HepG2 (cell line): ENCODE measurements at regions not wholly inside any gene's neighbourhood (a gene's known extent, or its start where the extent isn't known, plus 50 kb on each side); places are given as distances from the start of the nearest gene placed in this dataset.

ENCODE experiments used
- ATAC-seq: fragments of 200-7000 bp; cut with Tn5 transposase; 3 replicates; pipeline ENCODE4 v1.9.1; 2020; ENCODE audit warnings: mild to moderate bottlenecking, moderate library complexity
- BruUV-seq: library from RNA; stranded (reverse); fragments of 400-500 nt; replicated peaks from 2 replicates; lab custom pipeline; 2021; lab: Mats Ljungman, UMichigan
- CTCF ChIA-PET: fragments of 300-600 bp; formaldehyde crosslinking; extraction: SDS; loops from one replicate; lab custom pipeline; 2021; ENCODE audit warnings: low total read pairs, inconsistent platforms, low intra/inter-chr PET ratio; lab: Yijun Ruan, JAX
- POLR2A ChIA-PET: fragments of 350-600 bp; sonication (Branson Sonifier 250); formaldehyde crosslinking; loops from one replicate; lab custom pipeline; 2020; ENCODE audit warnings: antibody characterized with exemption, inconsistent platforms; lab: Yijun Ruan, JAX
- DNase-seq: peaks from one replicate; pipeline ENCODE4 v3.0.0-alpha.2; 2015; ENCODE audit warnings: low spot score
- FAIRE-seq: peaks from 3 replicates; lab custom pipeline; 2011; peaks lifted over from hg19 to GRCh38; lab: Jason Lieb, UNC
- H2AFZ ChIP-seq: one replicate; pipeline ENCODE4 v1.6.1; 2011; ENCODE audit warnings: low read length, inconsistent platforms
- H3K27ac ChIP-seq: fragments of 300-600 bp; 3 replicates; pipeline ENCODE4 v1.8.0; 2011; ENCODE audit warnings: mixed run types, mild to moderate bottlenecking, mixed read lengths, low read length, inconsistent platforms; ENCODE audit not compliant: insufficient read depth; ENCODE audit errors: extremely low read length
- H3K27me3 ChIP-seq, 2 experiments: fragments of 200-600 bp in 1 of 2; 2 replicates in 1 of 2; 3 replicates in 1 of 2; pipeline versions ENCODE4 v1.6.0 to v1.8.0; 2011; ENCODE audit warnings: low read length in 2 of 2, mild to moderate bottlenecking in 2 of 2, moderate library complexity in 2 of 2, inconsistent platforms in 1 of 2; ENCODE audit not compliant: insufficient read depth in 2 of 2, control insufficient read depth in 1 of 2
- H3K36me3 ChIP-seq, 2 experiments: fragments of 200-600 bp in 1 of 2; replicated peaks in 1 of 2; 2 replicates in 1 of 2; 3 replicates in 1 of 2; pipeline versions ENCODE4 v1.5.1 to v1.8.0; 2011; ENCODE audit warnings: low read length in 2 of 2, inconsistent platforms in 1 of 2; ENCODE audit not compliant: insufficient read depth in 2 of 2, control insufficient read depth in 1 of 2
- H3K4me1 ChIP-seq: 2 replicates; pipeline ENCODE4 v1.5.1; 2012; ENCODE audit warnings: low read length, inconsistent platforms; ENCODE audit not compliant: insufficient read depth
- H3K4me2 ChIP-seq: 2 replicates; pipeline ENCODE4 v1.6.0; 2011; ENCODE audit warnings: low read depth, low read length, inconsistent platforms
- H3K4me3 ChIP-seq, 3 experiments: fragments of 200-600 bp in 1 of 3; sonication (generic), shearing (Covaris generic) in 1 of 3; replicated peaks in 1 of 3; 2 replicates each; pipeline ENCODE4 v1.5.1; 2011 to 2016; ENCODE audit warnings: low read length in 3 of 3, inconsistent platforms in 2 of 3, low read depth in 2 of 3, mild to moderate bottlenecking in 2 of 3, control low read depth in 1 of 3, mixed read lengths in 1 of 3; ENCODE audit not compliant: insufficient read depth in 1 of 3
- H3K79me2 ChIP-seq: one replicate; pipeline ENCODE4 v1.6.1; 2011; ENCODE audit warnings: low read length, inconsistent platforms; ENCODE audit not compliant: insufficient read depth
- H3K9ac ChIP-seq: 2 replicates; pipeline ENCODE4 v1.6.0; 2011; ENCODE audit warnings: mild to moderate bottlenecking, low read depth, low read length, inconsistent platforms; ENCODE audit not compliant: insufficient read depth
- H3K9me3 ChIP-seq: 2 replicates; pipeline ENCODE4 v1.5.1; 2012; ENCODE audit warnings: mild to moderate bottlenecking, low read length
- H4K20me1 ChIP-seq: 2 replicates; pipeline ENCODE4 v1.6.0; 2011; ENCODE audit warnings: inconsistent platforms, mild to moderate bottlenecking, low read length, moderate library complexity; ENCODE audit not compliant: insufficient read depth
- AHR ChIP-seq: IDR thresholded peaks from 2 replicates; pipeline ENCODE4 v1.6.1; 2018; ENCODE audit warnings: missing genetic modification reagents, missing compliant biosample characterization
- EHMT2 ChIP-seq: fragments of 200-600 bp; sonication (generic); IDR thresholded peaks from 2 replicates; pipeline ENCODE4 v1.7.0; 2017; ENCODE audit warnings: antibody characterized with exemption, low read depth, low read length, borderline replicate concordance
- GABPA ChIP-seq, 2 experiments: IDR thresholded peaks; 2 replicates each; pipeline ENCODE4 v1.6.1; 2011 to 2016; ENCODE audit warnings: low read depth in 2 of 2, low read length in 1 of 2, missing biosample characterization in 1 of 2, missing genetic modification characterization in 1 of 2
- KLF6 ChIP-seq: IDR thresholded peaks from 2 replicates; pipeline ENCODE4 v1.8.0; 2016; ENCODE audit warnings: missing biosample characterization, missing genetic modification reagents
- KLF9 ChIP-seq: IDR thresholded peaks from 2 replicates; pipeline ENCODE4 v1.6.1; 2016; ENCODE audit warnings: low read depth
- NONO ChIP-seq, 2 experiments: fragments of 450-650 bp in 1 of 2; sonication (generic) in 1 of 2; formaldehyde crosslinking in 1 of 2; IDR thresholded peaks in 1 of 2; conservative IDR thresholded peaks in 1 of 2; 2 replicates each; pipeline versions ENCODE4 v1.6.1 to v1.8.0; 2017 to 2022; ENCODE audit warnings: mild to moderate bottlenecking in 1 of 2, missing genetic modification reagents in 1 of 2, moderate library complexity in 1 of 2
- RAD51 ChIP-seq: fragments of 450-650 bp; IDR thresholded peaks from 2 replicates; pipeline ENCODE4 v1.6.1; 2016; ENCODE audit warnings: borderline replicate concordance
- RELA ChIP-seq: sonication (generic); formaldehyde crosslinking; IDR thresholded peaks from 2 replicates; pipeline ENCODE4 v1.4.0; 2020; ENCODE audit warnings: missing genetic modification reagents
- SSRP1 ChIP-seq: IDR thresholded peaks from 2 replicates; pipeline ENCODE4 v1.6.1; 2016; ENCODE audit warnings: control low read depth
- ZNF235 ChIP-seq: sonication (generic); formaldehyde crosslinking; IDR thresholded peaks from 2 replicates; pipeline ENCODE4 v1.8.1; 2023; ENCODE audit warnings: mild to moderate bottlenecking, missing genetic modification reagents, borderline replicate concordance
- ZNF570 ChIP-seq: sonication (generic); formaldehyde crosslinking; IDR thresholded peaks from 2 replicates; pipeline ENCODE4 v1.4.0; 2020; ENCODE audit warnings: mild to moderate bottlenecking, missing genetic modification reagents, borderline replicate concordance
- ZNF737 ChIP-seq: sonication (generic); formaldehyde crosslinking; IDR thresholded peaks from 2 replicates; pipeline ENCODE4 v1.5.0; 2020; ENCODE audit warnings: missing genetic modification reagents, mild to moderate bottlenecking, borderline replicate concordance
- ZNF792 ChIP-seq: IDR thresholded peaks from 2 replicates; pipeline ENCODE4 v1.6.1; 2016
- WGBS: methylation state at CpG from one replicate; pipeline ENCODE4 v1.1.6; 2017; ENCODE audit warnings: low lambda C conversion rate; 5-methylcytosine and 5-hydroxymethylcytosine counted together
- in situ Hi-C: cut with HindIII; loops from 2 replicates; pipeline ENCODE4 v1.10.0; 2017; ENCODE audit warnings: low pct_unique_long_range_greater_than_20kb; ENCODE audit not compliant: extremely low pct_ligation_motif_present
- intact Hi-C: fragments of 100-400 bp; cut with micrococcal nuclease; formaldehyde crosslinking; loops from one replicate; pipeline ENCODE4 v1.10.0; 2022; ENCODE audit not compliant: unreplicated experiment
- TF ChIP-seq, protein P1 (sequence below): sonication (generic); formaldehyde crosslinking; IDR thresholded peaks from 2 replicates; pipeline ENCODE4 v1.8.0; 2022; ENCODE audit warnings: missing genetic modification reagents, low read depth, mild to moderate bottlenecking, borderline replicate concordance
- TF ChIP-seq, protein P2 (sequence below): sonication (generic); formaldehyde crosslinking; IDR thresholded peaks from 2 replicates; pipeline ENCODE4 v1.8.0; 2022; ENCODE audit warnings: mild to moderate bottlenecking, missing genetic modification reagents, moderate library complexity
- TF ChIP-seq, protein P3 (sequence below): sonication (generic); formaldehyde crosslinking; IDR thresholded peaks from 2 replicates; pipeline ENCODE4 v1.4.0; 2020; ENCODE audit warnings: mild to moderate bottlenecking, missing genetic modification reagents
- TF ChIP-seq, protein P4 (sequence below): sonication (generic); formaldehyde crosslinking; IDR thresholded peaks from 2 replicates; pipeline ENCODE4 v1.5.0; 2020; ENCODE audit warnings: missing genetic modification reagents, mild to moderate bottlenecking, borderline replicate concordance

DNA sequence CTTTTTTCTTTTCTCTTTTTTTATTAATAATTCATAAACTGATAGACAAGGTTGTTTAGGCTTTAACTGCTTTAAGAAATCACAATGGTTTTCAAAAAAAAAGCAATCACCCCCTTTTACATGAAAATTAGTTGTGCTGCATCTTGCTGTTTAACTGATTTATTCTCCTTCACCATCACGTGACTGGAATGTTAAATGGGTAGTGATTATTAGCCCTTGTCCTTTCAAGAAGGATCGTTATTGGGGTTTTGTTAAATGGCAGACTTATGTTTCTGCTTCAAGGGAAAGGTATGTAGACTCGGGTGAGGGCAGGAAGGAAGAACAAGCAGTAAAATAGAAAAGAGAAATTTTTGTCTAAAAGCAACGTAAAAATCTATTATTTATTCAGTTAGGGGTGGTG is 175.6 kb upstream of the TLE4 start:
- TF ChIP-seq, protein P1, sequence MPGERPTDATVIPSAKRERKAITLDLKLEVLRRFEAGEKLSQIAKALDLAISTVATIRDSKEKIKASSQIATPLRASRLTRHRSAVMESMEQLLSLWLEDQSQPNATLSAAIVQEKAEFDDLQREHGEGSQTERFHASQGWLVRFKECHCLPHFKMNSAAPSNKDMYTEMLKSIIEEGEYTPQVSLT (CRISPR knock-in tag), result no peak
- peak; percentile 56; the same call in 1 of the 2 replicates for TF ChIP-seq RAD51
- TF ChIP-seq, all 625 proteins: peak for 1
- Histone ChIP-seq H2AFZ (no peak overlapping the region), H3K4me3 (no peak overlapping the region), H4K20me1 (no peaks in the 10 kb centered on the region), H3K4me1 (no peaks in the 10 kb centered on the region), H3K4me2 (no peak overlapping the region), H3K27ac (no peak overlapping the region), H3K9ac (no peak overlapping the region), H3K79me2 (no peaks in the 10 kb centered on the region), H3K9me3 (no peaks in the 10 kb centered on the region), H3K36me3 (no peaks in the 10 kb centered on the region), H3K27me3 (no peaks in the 10 kb centered on the region)
- intact Hi-C loops (no loop called here), in situ Hi-C loops (no loop called here)
- DNase-seq, result no peak
- under 1% methylated on average over 4 of the region's 4 CpGs for WGBS
- ATAC-seq, result no peak
- ChIA-PET CTCF (no interaction called here), POLR2A (no interaction called here)
- no TSS peak for BruUV-seq
- no peak for FAIRE-seq

DNA sequence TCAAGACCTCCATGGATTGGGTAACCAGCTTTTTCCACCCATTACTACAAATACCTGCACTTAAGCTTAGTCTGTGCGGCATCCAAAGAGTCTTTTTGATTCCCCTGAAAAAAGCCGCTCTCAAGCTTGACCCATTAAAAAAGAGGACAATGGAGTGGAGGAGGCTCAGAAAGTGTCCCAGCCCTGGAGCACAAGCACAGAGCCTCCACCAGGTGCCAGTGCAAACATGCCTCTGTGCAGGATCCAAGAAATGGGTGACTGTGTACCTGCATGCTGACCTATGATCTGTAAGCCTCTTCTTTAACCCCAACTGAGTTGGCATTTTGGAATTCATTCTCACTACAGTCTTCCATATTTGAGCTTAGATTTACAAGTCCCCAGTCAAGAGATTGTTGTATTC is 168.3 kb upstream of the TLE4 start:
- DNase-seq, result no peak
- H3K9me3 ChIP-seq, result no peaks in the 10 kb centered on the region; the same call in 1 of the 2 replicates
- WGBS, result 18% methylated on average over 2 of the region's 2 CpGs
- no peak overlapping the region for H3K4me2 ChIP-seq
- H3K4me1 ChIP-seq, result no peaks in the 10 kb centered on the region
- no peak overlapping the region for H2AFZ ChIP-seq
- no peak overlapping the region for H3K27ac ChIP-seq
- intact Hi-C loops, result no loop called here
- BruUV-seq, result no TSS peak
- no peaks in the 10 kb centered on the region for H3K36me3 ChIP-seq
- no peak for ATAC-seq
- no peaks in the 10 kb centered on the region for H4K20me1 ChIP-seq
- ChIA-PET CTCF (no interaction called here), POLR2A (no interaction called here)
- no peak for FAIRE-seq
- no peak overlapping the region for H3K4me3 ChIP-seq
- H3K9ac ChIP-seq, result no peak overlapping the region
- in situ Hi-C loops, result no loop called here
- H3K79me2 ChIP-seq, result no peaks in the 10 kb centered on the region
- no peaks in the 10 kb centered on the region for H3K27me3 ChIP-seq
- TF ChIP-seq SSRP1 (CRISPR knock-in tag) (no peak), ZNF235 (no peak), ZNF737 (CRISPR knock-in tag) (no peak), AHR (CRISPR knock-in tag) (no peak), ZNF792 (CRISPR knock-in tag) (no peak), EHMT2 (no peak), NONO (IDR thresholded peaks at IDR 0.05) (no peak), NONO (CRISPR knock-in tag; conservative IDR thresholded peaks at IDR 0.05) (no peak), GABPA (IDR thresholded peaks at IDR 0.05; ENCODE audit: low read depth, low read length) (no peak), GABPA (CRISPR knock-in tag; IDR thresholded peaks at IDR 0.05; ENCODE audit: low read depth) (no peak), RELA (CRISPR knock-in tag) (no peak), KLF9 (no peak), KLF6 (CRISPR knock-in tag) (no peak), ZNF570 (CRISPR knock-in tag) (no peak)
- TF ChIP-seq, protein P2, sequence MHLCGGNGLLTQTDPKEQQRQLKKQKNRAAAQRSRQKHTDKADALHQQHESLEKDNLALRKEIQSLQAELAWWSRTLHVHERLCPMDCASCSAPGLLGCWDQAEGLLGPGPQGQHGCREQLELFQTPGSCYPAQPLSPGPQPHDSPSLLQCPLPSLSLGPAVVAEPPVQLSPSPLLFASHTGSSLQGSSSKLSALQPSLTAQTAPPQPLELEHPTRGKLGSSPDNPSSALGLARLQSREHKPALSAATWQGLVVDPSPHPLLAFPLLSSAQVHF, result no peak
- TF ChIP-seq, protein P3, sequence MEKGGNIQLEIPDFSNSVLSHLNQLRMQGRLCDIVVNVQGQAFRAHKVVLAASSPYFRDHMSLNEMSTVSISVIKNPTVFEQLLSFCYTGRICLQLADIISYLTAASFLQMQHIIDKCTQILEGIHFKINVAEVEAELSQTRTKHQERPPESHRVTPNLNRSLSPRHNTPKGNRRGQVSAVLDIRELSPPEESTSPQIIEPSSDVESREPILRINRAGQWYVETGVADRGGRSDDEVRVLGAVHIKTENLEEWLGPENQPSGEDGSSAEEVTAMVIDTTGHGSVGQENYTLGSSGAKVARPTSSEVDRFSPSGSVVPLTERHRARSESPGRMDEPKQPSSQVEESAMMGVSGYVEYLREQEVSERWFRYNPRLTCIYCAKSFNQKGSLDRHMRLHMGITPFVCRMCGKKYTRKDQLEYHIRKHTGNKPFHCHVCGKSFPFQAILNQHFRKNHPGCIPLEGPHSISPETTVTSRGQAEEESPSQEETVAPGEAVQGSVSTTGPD (CRISPR knock-in tag), result no peak
- TF ChIP-seq, protein P4, sequence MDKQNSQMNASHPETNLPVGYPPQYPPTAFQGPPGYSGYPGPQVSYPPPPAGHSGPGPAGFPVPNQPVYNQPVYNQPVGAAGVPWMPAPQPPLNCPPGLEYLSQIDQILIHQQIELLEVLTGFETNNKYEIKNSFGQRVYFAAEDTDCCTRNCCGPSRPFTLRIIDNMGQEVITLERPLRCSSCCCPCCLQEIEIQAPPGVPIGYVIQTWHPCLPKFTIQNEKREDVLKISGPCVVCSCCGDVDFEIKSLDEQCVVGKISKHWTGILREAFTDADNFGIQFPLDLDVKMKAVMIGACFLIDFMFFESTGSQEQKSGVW (CRISPR knock-in tag), result no peak
